Nephron progenitor cell (in vitro differentiated cells): ENCODE measurements at regions not wholly inside any gene's neighbourhood (a gene's known extent, or its start where the extent isn't known, plus 50 kb on each side); places are given as distances from the start of the nearest gene placed in this dataset.

Source experiments
- DNase-seq: peaks from one replicate; pipeline ENCODE4 v3.0.0; 2021
- H3K27ac Mint-ChIP-seq: 2 replicates; pipeline ENCODE4 v1.8.0; 2021; ENCODE audit warnings: mild to moderate bottlenecking, moderate library complexity, mixed read lengths
- H3K27me3 Mint-ChIP-seq: 2 replicates; pipeline ENCODE4 v1.8.0; 2021; ENCODE audit warnings: mild to moderate bottlenecking, low read depth, mixed read lengths; ENCODE audit not compliant: poor library complexity
- H3K36me3 Mint-ChIP-seq: 2 replicates; pipeline ENCODE4 v1.8.0; 2021; ENCODE audit warnings: low read depth, mixed read lengths
- H3K4me1 Mint-ChIP-seq: 2 replicates; pipeline ENCODE4 v1.8.0; 2021; ENCODE audit warnings: mixed read lengths
- H3K4me3 Mint-ChIP-seq: 2 replicates; pipeline ENCODE4 v1.8.0; 2021; ENCODE audit warnings: mild to moderate bottlenecking, moderate library complexity, mixed read lengths
- H3K9me3 Mint-ChIP-seq: 2 replicates; pipeline ENCODE4 v1.8.0; 2021; ENCODE audit warnings: mild to moderate bottlenecking, moderate library complexity, mixed read lengths
- TF ChIP-seq, protein P1 (sequence below): fragments of 200-600 bp; sonication (generic); IDR thresholded peaks from 2 replicates; pipeline ENCODE4 v1.5.0; 2021; ENCODE audit warnings: antibody characterized with exemption

DNA sequence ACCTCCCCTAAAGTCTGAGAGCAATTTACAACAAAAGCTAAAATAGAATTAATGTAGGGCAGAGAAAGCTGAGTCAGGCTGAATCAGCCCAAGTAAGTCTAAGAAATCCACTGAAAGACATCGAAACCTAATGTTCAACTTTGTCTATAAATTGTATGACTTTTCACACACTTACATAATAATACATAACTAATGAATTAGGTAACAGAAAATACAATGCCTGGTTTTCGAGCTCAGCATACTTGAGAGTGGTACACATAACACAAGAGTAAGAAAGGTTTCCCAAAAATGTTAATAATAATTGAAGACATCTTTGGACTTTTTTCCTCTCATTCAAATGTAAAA is 55.3 kb upstream of the VGLL4 start:
- no peak for DNase-seq
- Mint-ChIP-seq H3K4me1 (no peaks in the 10 kb centered on the region), H3K36me3 (peaks cover 17% of the 10 kb centered on the region), H3K27ac (no peak overlapping the region), H3K4me3 (no peak overlapping the region), H3K27me3 (peaks cover 2% of the 10 kb centered on the region), H3K9me3 (no peaks in the 10 kb centered on the region)
- TF ChIP-seq, protein P1, sequence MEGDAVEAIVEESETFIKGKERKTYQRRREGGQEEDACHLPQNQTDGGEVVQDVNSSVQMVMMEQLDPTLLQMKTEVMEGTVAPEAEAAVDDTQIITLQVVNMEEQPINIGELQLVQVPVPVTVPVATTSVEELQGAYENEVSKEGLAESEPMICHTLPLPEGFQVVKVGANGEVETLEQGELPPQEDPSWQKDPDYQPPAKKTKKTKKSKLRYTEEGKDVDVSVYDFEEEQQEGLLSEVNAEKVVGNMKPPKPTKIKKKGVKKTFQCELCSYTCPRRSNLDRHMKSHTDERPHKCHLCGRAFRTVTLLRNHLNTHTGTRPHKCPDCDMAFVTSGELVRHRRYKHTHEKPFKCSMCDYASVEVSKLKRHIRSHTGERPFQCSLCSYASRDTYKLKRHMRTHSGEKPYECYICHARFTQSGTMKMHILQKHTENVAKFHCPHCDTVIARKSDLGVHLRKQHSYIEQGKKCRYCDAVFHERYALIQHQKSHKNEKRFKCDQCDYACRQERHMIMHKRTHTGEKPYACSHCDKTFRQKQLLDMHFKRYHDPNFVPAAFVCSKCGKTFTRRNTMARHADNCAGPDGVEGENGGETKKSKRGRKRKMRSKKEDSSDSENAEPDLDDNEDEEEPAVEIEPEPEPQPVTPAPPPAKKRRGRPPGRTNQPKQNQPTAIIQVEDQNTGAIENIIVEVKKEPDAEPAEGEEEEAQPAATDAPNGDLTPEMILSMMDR = no peak

DNA sequence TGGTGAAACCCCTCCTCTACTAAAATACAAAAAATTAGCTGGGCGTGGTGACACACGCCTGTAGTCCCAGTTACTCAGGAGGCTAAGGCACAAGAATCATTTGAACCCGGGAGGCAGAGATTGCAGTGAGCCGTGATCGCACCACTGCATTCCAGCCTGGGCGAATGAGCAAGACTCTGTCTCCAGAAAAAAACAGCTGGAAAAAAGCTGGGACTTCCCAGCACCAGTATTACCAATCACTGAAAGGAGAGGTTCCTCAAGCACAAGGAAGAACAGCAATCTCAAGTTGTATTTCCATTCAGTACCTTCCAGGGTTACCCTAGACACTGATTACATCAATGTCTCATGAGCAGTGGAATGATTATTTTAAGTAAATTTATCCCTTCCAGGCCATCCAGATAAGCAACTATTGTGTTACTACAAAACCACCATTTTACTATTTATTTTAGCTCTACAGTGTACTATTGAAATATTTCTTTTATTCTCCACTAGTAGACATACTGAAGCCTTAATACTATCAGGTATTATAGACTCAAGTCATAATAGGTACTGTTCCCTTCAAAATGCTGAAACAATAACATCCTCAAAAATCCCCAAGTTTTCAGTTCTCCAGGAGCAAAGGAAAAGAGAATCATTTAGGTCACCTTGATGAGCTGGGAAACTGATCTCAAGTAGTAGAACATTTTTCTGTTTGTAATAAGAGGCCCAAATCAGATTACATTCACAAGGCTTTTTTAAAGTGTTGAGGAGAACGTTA is 54.8 kb upstream of the VGLL4 start:
- Mint-ChIP-seq H3K27me3 (peaks cover 2% of the 10 kb centered on the region), H3K4me3 (no peak overlapping the region), H3K27ac (no peak overlapping the region), H3K4me1 (no peaks in the 10 kb centered on the region), H3K36me3 (peaks cover 17% of the 10 kb centered on the region), H3K9me3 (no peaks in the 10 kb centered on the region)
- no peak for DNase-seq
- TF ChIP-seq, protein P1 = no peak

DNA sequence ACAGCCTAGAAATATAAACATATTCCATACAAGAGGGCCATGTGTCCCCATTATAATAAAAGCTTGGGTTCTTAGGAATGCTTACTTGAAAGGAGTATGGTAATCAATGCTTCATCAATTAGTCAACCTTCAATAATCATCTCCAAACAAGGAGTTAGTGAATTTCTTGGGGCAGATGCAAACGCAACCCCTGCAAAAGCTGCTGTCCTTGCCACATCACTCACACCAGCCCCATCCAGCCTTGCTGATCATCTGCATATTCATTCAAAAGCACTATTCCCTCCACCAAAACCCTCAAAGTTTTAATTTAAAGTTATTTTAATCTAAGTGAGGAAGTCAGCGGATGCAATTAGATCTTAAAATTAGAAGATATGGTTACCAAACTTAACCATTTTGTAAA is 54.0 kb upstream of the VGLL4 start:
- peaks cover 2% of the 10 kb centered on the region for H3K27me3 Mint-ChIP-seq
- TF ChIP-seq, protein P1 = no peak
- peaks cover 17% of the 10 kb centered on the region for H3K36me3 Mint-ChIP-seq
- no peaks in the 10 kb centered on the region for H3K9me3 Mint-ChIP-seq
- no peak for DNase-seq
- H3K27ac Mint-ChIP-seq = no peak overlapping the region
- H3K4me3 Mint-ChIP-seq = no peak overlapping the region
- H3K4me1 Mint-ChIP-seq = no peaks in the 10 kb centered on the region

DNA sequence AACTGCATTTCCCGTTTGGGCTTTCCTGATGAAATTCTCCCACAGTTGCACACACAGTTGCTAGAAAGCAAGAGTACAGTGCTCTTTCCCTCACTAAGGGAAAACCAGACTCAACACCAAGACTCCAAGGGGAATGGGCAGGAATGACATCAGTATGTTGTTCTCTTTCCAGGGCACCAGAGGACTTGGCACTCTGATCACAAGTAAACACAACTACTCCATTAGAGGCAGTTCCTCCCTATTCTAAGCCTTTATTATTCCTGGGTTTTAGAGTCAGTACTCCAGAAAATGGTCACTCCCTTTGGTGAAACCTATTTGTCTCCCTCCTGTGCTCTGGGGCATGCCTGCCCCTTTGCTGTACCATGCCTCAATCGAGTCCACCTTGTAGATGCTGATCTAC is 52.3 kb upstream of the VGLL4 start:
- TF ChIP-seq, protein P1 = no peak
- peaks cover 11% of the 10 kb centered on the region for H3K36me3 Mint-ChIP-seq
- no peak for DNase-seq
- no peaks in the 10 kb centered on the region for H3K9me3 Mint-ChIP-seq
- H3K4me1 Mint-ChIP-seq = peaks cover 5% of the 10 kb centered on the region
- no peak overlapping the region for H3K27ac Mint-ChIP-seq
- H3K4me3 Mint-ChIP-seq = no peak overlapping the region
- peaks cover 2% of the 10 kb centered on the region for H3K27me3 Mint-ChIP-seq
